ENCODE measurements at regions not wholly inside any gene's neighbourhood (a gene's known extent, or its start where the extent isn't known, plus 50 kb on each side); places are given as distances from the start of the nearest gene placed in this dataset.

DNA sequence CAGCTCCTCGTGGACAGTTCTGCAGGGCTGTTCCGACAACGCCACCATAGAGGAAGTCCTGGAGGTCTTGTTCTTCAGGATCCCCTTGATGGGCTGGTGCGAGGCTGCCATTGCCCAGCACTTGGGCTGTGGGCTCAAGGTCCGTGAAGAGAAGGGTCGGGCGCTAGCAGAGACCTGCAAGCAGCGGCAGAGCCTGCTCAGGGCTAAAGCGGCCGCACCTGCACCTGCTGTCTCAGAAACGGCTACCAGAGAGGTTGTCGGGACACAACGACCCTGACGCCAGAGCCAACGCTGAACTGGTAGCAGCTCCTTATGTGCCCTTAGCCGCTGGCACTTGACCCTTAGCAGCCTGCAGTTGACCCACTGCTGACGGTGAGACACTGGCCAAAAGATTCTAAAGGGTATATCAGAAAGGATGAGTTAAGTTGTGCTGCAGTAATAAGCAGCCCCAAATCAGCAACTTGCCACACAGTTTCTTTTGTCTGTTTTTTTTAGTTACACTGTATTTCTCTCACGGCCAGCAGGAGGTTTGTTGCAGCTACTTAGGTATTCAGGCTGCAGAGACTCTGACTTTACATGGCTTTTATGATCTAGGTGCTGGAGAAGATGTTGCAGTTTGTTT lies 55.5 kb upstream of the ST6GAL2 start:
- no peak for DNase-seq
- no peaks in the 10 kb centered on the region for H3K27me3 ChIP-seq (ENCODE audit: insufficient read depth, low read length)
- H3K18ac ChIP-seq (ENCODE audit: insufficient read length, low read depth, low read length): no peak overlapping the region
- no peak overlapping the region for H3K4ac ChIP-seq (ENCODE audit: low read depth, low read length)
- H3K27me3 Mint-ChIP-seq (ENCODE audit: low read depth): no peaks in the 10 kb centered on the region
- no peak overlapping the region for H3T11ph ChIP-seq (ENCODE audit: low read length)
- H3K23me2 ChIP-seq (ENCODE audit: insufficient read length, low read depth, low read length, poor library complexity, severe bottlenecking): no peaks in the 10 kb centered on the region
- H3K9me3 ChIP-seq (ENCODE audit: control insufficient read depth, low read depth, low read length): peaks cover 5% of the 10 kb centered on the region
- no peak overlapping the region for H2AK5ac ChIP-seq (ENCODE audit: insufficient read length, low read length)
- H3K79me1 ChIP-seq (ENCODE audit: insufficient read depth, low read depth, low read length, poor library complexity, severe bottlenecking): no peaks in the 10 kb centered on the region
- H2BK5ac ChIP-seq (ENCODE audit: insufficient read length, low read length): no peak overlapping the region
- H2AFZ ChIP-seq (ENCODE audit: low read length): no peak overlapping the region
- WGBS (ENCODE audit: extremely low coverage, insufficient read length, low lambda C conversion rate): no CpG with 5 or more reads among the region's 18 CpGs
- no peak overlapping the region for H4K8ac ChIP-seq (replicated peaks; ENCODE audit: insufficient read length, low read depth, low read length)
- H3K14ac ChIP-seq (ENCODE audit: insufficient read depth, low read length): no peak overlapping the region
- no peaks in the 10 kb centered on the region for H3K4me1 ChIP-seq (ENCODE audit: insufficient read depth, low read length)
- no peak overlapping the region for H3K23ac ChIP-seq (ENCODE audit: insufficient read length, low read depth, low read length)
- peaks cover 2 to 5% (median 3%) of the 10 kb centered on the region in 3 experiments; a peak in 2 of 7 replicates for H3K36me3 Mint-ChIP-seq (ENCODE audit: insufficient read depth in 1 of 3, low read depth in 3 of 3)
- no peaks in the 10 kb centered on the region for H3K4me1 Mint-ChIP-seq
- no peak overlapping the region for H3K27ac ChIP-seq (ENCODE audit: insufficient read length, low read depth, low read length)
- H2BK20ac ChIP-seq (ENCODE audit: low read depth, low read length, poor library complexity, severe bottlenecking): no peak overlapping the region
- TF ChIP-seq, protein P1, sequence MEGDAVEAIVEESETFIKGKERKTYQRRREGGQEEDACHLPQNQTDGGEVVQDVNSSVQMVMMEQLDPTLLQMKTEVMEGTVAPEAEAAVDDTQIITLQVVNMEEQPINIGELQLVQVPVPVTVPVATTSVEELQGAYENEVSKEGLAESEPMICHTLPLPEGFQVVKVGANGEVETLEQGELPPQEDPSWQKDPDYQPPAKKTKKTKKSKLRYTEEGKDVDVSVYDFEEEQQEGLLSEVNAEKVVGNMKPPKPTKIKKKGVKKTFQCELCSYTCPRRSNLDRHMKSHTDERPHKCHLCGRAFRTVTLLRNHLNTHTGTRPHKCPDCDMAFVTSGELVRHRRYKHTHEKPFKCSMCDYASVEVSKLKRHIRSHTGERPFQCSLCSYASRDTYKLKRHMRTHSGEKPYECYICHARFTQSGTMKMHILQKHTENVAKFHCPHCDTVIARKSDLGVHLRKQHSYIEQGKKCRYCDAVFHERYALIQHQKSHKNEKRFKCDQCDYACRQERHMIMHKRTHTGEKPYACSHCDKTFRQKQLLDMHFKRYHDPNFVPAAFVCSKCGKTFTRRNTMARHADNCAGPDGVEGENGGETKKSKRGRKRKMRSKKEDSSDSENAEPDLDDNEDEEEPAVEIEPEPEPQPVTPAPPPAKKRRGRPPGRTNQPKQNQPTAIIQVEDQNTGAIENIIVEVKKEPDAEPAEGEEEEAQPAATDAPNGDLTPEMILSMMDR (conservative IDR thresholded peaks at IDR 0.05): no peak
- no peak overlapping the region for H3K4me3 Mint-ChIP-seq
- H3K56ac ChIP-seq (ENCODE audit: insufficient read length, low read depth, low read length): no peak overlapping the region
- H3K4me2 ChIP-seq (ENCODE audit: insufficient read depth, insufficient read length, low read length): no peak overlapping the region
- no peaks in the 10 kb centered on the region for H4K20me1 ChIP-seq (ENCODE audit: control insufficient read depth, insufficient read depth, insufficient read length)
- H2BK120ac ChIP-seq (ENCODE audit: low read depth, low read length, poor library complexity, severe bottlenecking): no peak overlapping the region
- peaks cover 3% of the 10 kb centered on the region in 2 experiments; a peak in 4 of 5 replicates for H3K9me3 Mint-ChIP-seq
- no peak overlapping the region for H3K9ac ChIP-seq (ENCODE audit: extremely low read depth, insufficient read length, low read length)
- no peak overlapping the region for H4K91ac ChIP-seq (ENCODE audit: insufficient read length, low read depth, low read length)
- H3K79me2 ChIP-seq (ENCODE audit: insufficient read depth, low read length): no peaks in the 10 kb centered on the region
- no peak overlapping the region for H2BK12ac ChIP-seq (ENCODE audit: insufficient read length, low read depth, low read length)
- H2BK15ac ChIP-seq (ENCODE audit: low read depth, low read length): no peak overlapping the region
- H4K5ac ChIP-seq (ENCODE audit: insufficient read length, low read depth, low read length): no peak overlapping the region
- H3K27ac Mint-ChIP-seq: no peak overlapping the region

Measured in H9 (cell line).